Karpas-422 (cell line): ENCODE measurements at regions not wholly inside any gene's neighbourhood (a gene's known extent, or its start where the extent isn't known, plus 50 kb on each side); places are given as distances from the start of the nearest gene placed in this dataset. TPM values are rescaled to one million over a fixed set of nuclear protein-coding genes. Genes with fewer than 3 reads are reported as not detected.
"Not testable (repeated sequence)": the region's sequence is repeated elsewhere in the genome, so short reads cannot be mapped to it uniquely, and the experiment has no call there.

Experiments
- DNase-seq: peaks from one replicate; pipeline ENCODE4 v3.0.0-alpha.2; 2015
- H2AFZ ChIP-seq: fragments of 200-600 bp; sonication (generic); 2 replicates; pipeline ENCODE4 v1.6.1; 2014; ENCODE audit warnings: antibody characterized with exemption, low read length, mixed read lengths
- H3K27ac ChIP-seq: fragments of 200-600 bp; sonication (generic); 2 replicates; pipeline ENCODE4 v1.5.1; 2014; ENCODE audit warnings: mild to moderate bottlenecking, low read length, moderate library complexity
- H3K27me3 ChIP-seq: fragments of 200-600 bp; sonication (generic); 2 replicates; pipeline ENCODE4 v1.6.1; 2014; ENCODE audit warnings: low read length, mixed read lengths
- H3K36me3 ChIP-seq: fragments of 200-600 bp; sonication (generic); 2 replicates; pipeline ENCODE4 v1.6.1; 2014; ENCODE audit warnings: low read length, mixed read lengths; ENCODE audit not compliant: insufficient read depth
- H3K4me1 ChIP-seq: fragments of 200-600 bp; sonication (generic); 2 replicates; pipeline ENCODE4 v1.6.1; 2014; ENCODE audit warnings: mild to moderate bottlenecking, low read length, mixed read lengths
- H3K4me2 ChIP-seq: fragments of 200-600 bp; sonication (generic); 2 replicates; pipeline ENCODE4 v1.6.1; 2014; ENCODE audit warnings: low read length, low read depth, mild to moderate bottlenecking; ENCODE audit not compliant: poor library complexity, severe bottlenecking
- H3K4me3 ChIP-seq: fragments of 200-600 bp; sonication (generic); 2 replicates; pipeline ENCODE4 v1.5.1; 2014; ENCODE audit warnings: mild to moderate bottlenecking, antibody characterized with exemption, low read length, mixed read lengths
- H3K79me2 ChIP-seq: fragments of 200-600 bp; sonication (generic); 2 replicates; pipeline ENCODE4 v1.6.1; 2014; ENCODE audit warnings: mild to moderate bottlenecking, low read length, mixed read lengths
- H3K9ac ChIP-seq: fragments of 200-600 bp; sonication (generic); 2 replicates; pipeline ENCODE4 v1.6.0; 2014; ENCODE audit warnings: low read length
- H3K9me2 ChIP-seq: fragments of 200-600 bp; sonication (generic), shearing (Covaris generic); replicated peaks from 2 replicates; pipeline ENCODE4 v1.6.0; 2014; ENCODE audit warnings: mild to moderate bottlenecking, low read length, moderate library complexity; ENCODE audit not compliant: insufficient read depth
- H3K9me3 ChIP-seq: fragments of 300-700, 200-600 bp; sonication (generic); 2 replicates; pipeline ENCODE4 v1.6.1; 2014; ENCODE audit warnings: low read length, mixed read lengths
- H4K20me1 ChIP-seq: fragments of 200-600 bp; sonication (generic); 2 replicates; pipeline ENCODE4 v1.6.1; 2014; ENCODE audit warnings: mild to moderate bottlenecking, antibody characterized with exemption, low read length, low read depth; ENCODE audit not compliant: insufficient read depth
- small RNA-seq: library from RNA; depleted of rRNA; stranded (forward); fragments of <200 nt; gene quantifications from one replicate; pipeline ENCODE3, GENCODE V24; 2014

- H4K20me1 ChIP-seq, H3K27ac ChIP-seq, H3K27me3 ChIP-seq, H3K9me3 ChIP-seq, H3K9ac ChIP-seq, DNase-seq, H2AFZ ChIP-seq, H3K79me2 ChIP-seq, H3K9me2 ChIP-seq, H3K4me1 ChIP-seq, H3K36me3 ChIP-seq, H3K4me2 ChIP-seq, H3K4me3 ChIP-seq: not testable (repeated sequence)
These were observed 336.1 kb downstream of the ZNF37A start for GRCh38 chr10:38430242-38430641.

- not testable (repeated sequence) for H3K4me1 ChIP-seq, H3K9me2 ChIP-seq, H3K27ac ChIP-seq, DNase-seq, H3K4me3 ChIP-seq, H3K79me2 ChIP-seq, H2AFZ ChIP-seq, H3K9me3 ChIP-seq, H3K36me3 ChIP-seq, H3K4me2 ChIP-seq, H3K9ac ChIP-seq, H3K27me3 ChIP-seq, H4K20me1 ChIP-seq
These were observed 343.2 kb downstream of the ZNF37A start for GRCh38 chr10:38437359-38437758.

- DNase-seq, H3K4me1 ChIP-seq, H3K4me3 ChIP-seq, H3K9me3 ChIP-seq, H4K20me1 ChIP-seq, H2AFZ ChIP-seq, H3K27me3 ChIP-seq, H3K4me2 ChIP-seq, H3K9me2 ChIP-seq, H3K36me3 ChIP-seq, H3K79me2 ChIP-seq, H3K27ac ChIP-seq, H3K9ac ChIP-seq: not testable (repeated sequence)
These were observed 354.6 kb downstream of the ZNF37A start for GRCh38 chr10:38448614-38449355.

GRCh38 chr10:38449618-38450017, 355.5 kb downstream of the ZNF37A start:
- not testable (repeated sequence) for H3K4me1 ChIP-seq, H3K27ac ChIP-seq, H3K36me3 ChIP-seq, H3K79me2 ChIP-seq, H3K9ac ChIP-seq, H2AFZ ChIP-seq, H3K27me3 ChIP-seq, H4K20me1 ChIP-seq, H3K4me3 ChIP-seq, H3K9me3 ChIP-seq, H3K9me2 ChIP-seq, H3K4me2 ChIP-seq, DNase-seq

GRCh38 chr10:38450372-38451057, 356.4 kb downstream of the ZNF37A start:
- H3K9ac ChIP-seq, H3K4me1 ChIP-seq, H3K9me2 ChIP-seq, DNase-seq, H2AFZ ChIP-seq, H4K20me1 ChIP-seq, H3K9me3 ChIP-seq, H3K79me2 ChIP-seq, H3K4me3 ChIP-seq, H3K27me3 ChIP-seq, H3K36me3 ChIP-seq, H3K27ac ChIP-seq, H3K4me2 ChIP-seq: not testable (repeated sequence)

- not testable (repeated sequence) for H3K9ac ChIP-seq, H3K27me3 ChIP-seq, H3K4me1 ChIP-seq, H4K20me1 ChIP-seq, DNase-seq, H3K9me2 ChIP-seq, H3K36me3 ChIP-seq, H3K9me3 ChIP-seq, H3K79me2 ChIP-seq, H3K27ac ChIP-seq, H3K4me2 ChIP-seq, H2AFZ ChIP-seq, H3K4me3 ChIP-seq
These were observed 357.3 kb downstream of the ZNF37A start for GRCh38 chr10:38451306-38451967.

Small RNAs in the stretch of these regions (small RNA-seq; reads per million reads assigned to genes)
- not detected for gene AL117339.3
- not detected for gene RNU6-1118P
